ENCODE measurements at regions not wholly inside any gene's neighbourhood (a gene's known extent, or its start where the extent isn't known, plus 50 kb on each side); places are given as distances from the start of the nearest gene placed in this dataset.

GRCh38 chr18:64270608-64271007, 121.7 kb upstream of the LINC00305 start:
- H3K4me3 Mint-ChIP-seq, result no peak overlapping the region
- no peaks in the 10 kb centered on the region for H3K36me3 Mint-ChIP-seq (ENCODE audit: low read depth)
- no peak overlapping the region for H3K27ac Mint-ChIP-seq
- DNase-seq (ENCODE audit: low spot score), result no peak
- H3K4me1 Mint-ChIP-seq (ENCODE audit: low read depth), result no peaks in the 10 kb centered on the region
- no peaks in the 10 kb centered on the region for H3K27me3 Mint-ChIP-seq (ENCODE audit: low read depth)
- peaks cover 4% of the 10 kb centered on the region for H3K9me3 Mint-ChIP-seq

GRCh38 chr18:64270121-64270520, 121.2 kb upstream of the LINC00305 start:
- H3K4me3 Mint-ChIP-seq, result no peak overlapping the region
- no peaks in the 10 kb centered on the region for H3K36me3 Mint-ChIP-seq (ENCODE audit: low read depth)
- no peak for DNase-seq (ENCODE audit: low spot score)
- no peak overlapping the region for H3K27ac Mint-ChIP-seq
- H3K9me3 Mint-ChIP-seq, result peaks cover under 1% of the 10 kb centered on the region
- no peaks in the 10 kb centered on the region for H3K4me1 Mint-ChIP-seq (ENCODE audit: low read depth)
- H3K27me3 Mint-ChIP-seq (ENCODE audit: low read depth), result no peaks in the 10 kb centered on the region

- Mint-ChIP-seq H3K4me1 (ENCODE audit: low read depth) (no peaks in the 10 kb centered on the region), H3K9me3 (no peaks in the 10 kb centered on the region), H3K4me3 (no peak overlapping the region), H3K27me3 (ENCODE audit: low read depth) (no peaks in the 10 kb centered on the region), H3K36me3 (ENCODE audit: low read depth) (no peaks in the 10 kb centered on the region), H3K27ac (no peak overlapping the region)
- DNase-seq (ENCODE audit: low spot score), result no peak
These were observed 115.3 kb upstream of the LINC00305 start for GRCh38 chr18:64264171-64264570.

- Mint-ChIP-seq H3K27ac (no peak overlapping the region), H3K27me3 (ENCODE audit: low read depth) (no peaks in the 10 kb centered on the region), H3K4me1 (ENCODE audit: low read depth) (no peaks in the 10 kb centered on the region), H3K9me3 (no peaks in the 10 kb centered on the region), H3K36me3 (ENCODE audit: low read depth) (no peaks in the 10 kb centered on the region), H3K4me3 (no peak overlapping the region)
- DNase-seq (ENCODE audit: low spot score), result no peak
These were observed 111.9 kb upstream of the LINC00305 start for GRCh38 chr18:64260810-64261209.

GRCh38 chr18:64259871-64260270, 111.0 kb upstream of the LINC00305 start:
- Mint-ChIP-seq H3K9me3 (no peaks in the 10 kb centered on the region), H3K4me1 (ENCODE audit: low read depth) (no peaks in the 10 kb centered on the region), H3K36me3 (ENCODE audit: low read depth) (no peaks in the 10 kb centered on the region), H3K27ac (no peak overlapping the region), H3K4me3 (no peak overlapping the region), H3K27me3 (ENCODE audit: low read depth) (no peaks in the 10 kb centered on the region)
- DNase-seq (ENCODE audit: low spot score), result no peak

DNA sequence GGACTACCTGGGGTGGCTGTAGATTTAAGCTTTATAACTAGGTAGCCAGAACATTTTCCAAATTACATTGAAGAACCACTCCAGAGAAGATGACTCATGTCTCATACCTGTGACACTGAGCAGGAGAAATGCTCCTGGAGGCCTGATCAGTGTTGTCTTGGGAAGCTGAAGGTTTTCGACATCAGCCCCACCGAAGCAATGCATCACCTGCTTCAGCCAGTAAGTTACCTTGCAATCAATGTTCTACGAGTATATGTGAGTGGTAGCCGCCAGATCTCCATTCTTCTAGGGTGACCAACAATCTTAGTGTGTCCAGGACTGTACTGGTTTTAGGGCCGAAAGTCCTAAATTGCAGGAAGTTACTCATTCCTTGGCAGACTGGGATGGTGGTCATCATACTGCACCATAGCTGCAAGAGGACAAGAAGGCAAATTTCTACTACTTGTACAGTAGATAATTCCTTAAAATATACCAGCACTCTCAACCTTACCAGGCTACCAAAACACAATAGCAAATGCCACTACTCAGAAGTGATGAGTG, 109.3 kb upstream of the LINC00305 start:
- Mint-ChIP-seq H3K9me3 (no peaks in the 10 kb centered on the region), H3K4me3 (no peak overlapping the region), H3K27ac (no peak overlapping the region), H3K4me1 (ENCODE audit: low read depth) (no peaks in the 10 kb centered on the region), H3K27me3 (ENCODE audit: low read depth) (no peaks in the 10 kb centered on the region), H3K36me3 (ENCODE audit: low read depth) (no peaks in the 10 kb centered on the region)
- DNase-seq (ENCODE audit: low spot score), result no peak

- Mint-ChIP-seq H3K9me3 (no peaks in the 10 kb centered on the region), H3K4me1 (ENCODE audit: low read depth) (no peaks in the 10 kb centered on the region), H3K36me3 (ENCODE audit: low read depth) (no peaks in the 10 kb centered on the region), H3K4me3 (no peak overlapping the region), H3K27me3 (ENCODE audit: low read depth) (no peaks in the 10 kb centered on the region), H3K27ac (no peak overlapping the region)
- no peak for DNase-seq (ENCODE audit: low spot score)
These were observed 105.7 kb upstream of the LINC00305 start for GRCh38 chr18:64254399-64255093.

GRCh38 chr18:64253873-64254272, 105.0 kb upstream of the LINC00305 start:
- H3K27me3 Mint-ChIP-seq (ENCODE audit: low read depth), result no peaks in the 10 kb centered on the region
- H3K4me3 Mint-ChIP-seq, result no peak overlapping the region
- no peaks in the 10 kb centered on the region for H3K36me3 Mint-ChIP-seq (ENCODE audit: low read depth)
- DNase-seq (ENCODE audit: low spot score), result no peak
- H3K9me3 Mint-ChIP-seq, result no peaks in the 10 kb centered on the region
- H3K4me1 Mint-ChIP-seq (ENCODE audit: low read depth), result no peaks in the 10 kb centered on the region
- no peak overlapping the region for H3K27ac Mint-ChIP-seq

- no peak overlapping the region for H3K27ac Mint-ChIP-seq
- H3K27me3 Mint-ChIP-seq (ENCODE audit: low read depth), result no peaks in the 10 kb centered on the region
- no peaks in the 10 kb centered on the region for H3K36me3 Mint-ChIP-seq (ENCODE audit: low read depth)
- H3K4me3 Mint-ChIP-seq, result no peak overlapping the region
- H3K4me1 Mint-ChIP-seq (ENCODE audit: low read depth), result no peaks in the 10 kb centered on the region
- no peaks in the 10 kb centered on the region for H3K9me3 Mint-ChIP-seq
- no peak for DNase-seq (ENCODE audit: low spot score)
These were observed 104.3 kb upstream of the LINC00305 start for GRCh38 chr18:64253222-64253621.

DNA sequence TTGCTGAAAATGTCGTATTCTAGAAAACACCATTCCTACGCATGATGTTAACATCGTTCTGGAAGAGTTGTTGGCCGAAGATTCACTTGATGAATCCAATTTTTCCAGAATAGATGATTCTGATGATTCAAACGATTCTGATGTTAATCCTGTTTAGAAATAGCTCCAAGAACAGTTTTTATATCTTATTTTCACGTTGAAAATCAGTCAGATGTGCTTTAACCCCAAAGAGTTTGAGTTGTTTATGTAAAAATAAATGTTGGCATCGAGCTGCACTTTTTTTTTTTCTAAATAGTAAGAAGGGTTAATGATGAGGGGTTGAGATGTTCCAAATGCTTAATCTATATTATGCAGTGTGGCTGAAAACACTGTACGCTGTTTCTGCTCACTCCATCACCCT, 99.9 kb upstream of the LINC00305 start:
- Mint-ChIP-seq H3K4me1 (ENCODE audit: low read depth) (no peaks in the 10 kb centered on the region), H3K9me3 (no peaks in the 10 kb centered on the region), H3K27ac (no peak overlapping the region), H3K27me3 (ENCODE audit: low read depth) (no peaks in the 10 kb centered on the region), H3K36me3 (ENCODE audit: low read depth) (no peaks in the 10 kb centered on the region), H3K4me3 (no peak overlapping the region)
- no peak for DNase-seq (ENCODE audit: low spot score)

DNA sequence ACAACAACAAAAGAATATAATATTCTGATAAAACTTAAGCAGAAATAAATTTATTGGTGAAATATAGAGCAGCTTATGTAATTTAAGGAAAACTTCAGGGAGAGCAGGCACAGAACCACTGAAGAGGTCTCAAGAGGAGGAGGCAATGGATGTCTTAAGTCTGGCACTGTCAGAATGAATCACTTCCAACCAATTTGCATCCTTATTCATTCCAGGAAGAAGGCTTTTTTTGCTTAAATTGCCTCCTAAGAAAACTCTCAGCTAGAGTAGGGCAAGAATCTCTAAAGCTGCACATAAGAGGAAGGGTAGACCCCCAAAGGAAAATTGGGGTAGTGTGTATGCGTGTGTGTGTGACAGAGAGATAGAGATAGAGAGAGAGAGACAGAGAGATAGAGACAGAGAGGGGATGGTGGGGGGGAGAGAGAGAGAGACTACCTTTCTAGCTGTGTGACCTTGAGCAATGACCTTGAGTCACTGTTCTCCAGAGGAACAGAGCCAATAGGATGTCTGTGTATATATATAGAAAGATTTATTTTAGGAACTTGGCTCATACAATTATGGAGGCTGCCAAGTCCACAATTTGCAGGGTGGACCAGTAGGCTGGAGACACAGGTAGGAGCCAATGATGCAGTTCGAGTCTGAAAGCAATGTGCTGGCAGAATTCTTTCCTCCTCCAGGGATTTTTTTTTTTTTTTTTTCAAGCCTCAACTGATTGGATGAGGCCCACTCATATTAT, 96.4 kb upstream of the LINC00305 start:
- H3K9me3 Mint-ChIP-seq, result no peaks in the 10 kb centered on the region
- no peak for DNase-seq (ENCODE audit: low spot score)
- no peak overlapping the region for H3K4me3 Mint-ChIP-seq
- no peaks in the 10 kb centered on the region for H3K36me3 Mint-ChIP-seq (ENCODE audit: low read depth)
- no peaks in the 10 kb centered on the region for H3K27me3 Mint-ChIP-seq (ENCODE audit: low read depth)
- H3K27ac Mint-ChIP-seq, result no peak overlapping the region
- H3K4me1 Mint-ChIP-seq (ENCODE audit: low read depth), result no peaks in the 10 kb centered on the region

- Mint-ChIP-seq H3K36me3 (ENCODE audit: low read depth) (no peaks in the 10 kb centered on the region), H3K4me3 (no peak overlapping the region), H3K27ac (no peak overlapping the region), H3K27me3 (ENCODE audit: low read depth) (no peaks in the 10 kb centered on the region), H3K9me3 (no peaks in the 10 kb centered on the region), H3K4me1 (ENCODE audit: low read depth) (no peaks in the 10 kb centered on the region)
- no peak for DNase-seq (ENCODE audit: low spot score)
These were observed 95.7 kb upstream of the LINC00305 start for GRCh38 chr18:64244571-64244970.

DNA sequence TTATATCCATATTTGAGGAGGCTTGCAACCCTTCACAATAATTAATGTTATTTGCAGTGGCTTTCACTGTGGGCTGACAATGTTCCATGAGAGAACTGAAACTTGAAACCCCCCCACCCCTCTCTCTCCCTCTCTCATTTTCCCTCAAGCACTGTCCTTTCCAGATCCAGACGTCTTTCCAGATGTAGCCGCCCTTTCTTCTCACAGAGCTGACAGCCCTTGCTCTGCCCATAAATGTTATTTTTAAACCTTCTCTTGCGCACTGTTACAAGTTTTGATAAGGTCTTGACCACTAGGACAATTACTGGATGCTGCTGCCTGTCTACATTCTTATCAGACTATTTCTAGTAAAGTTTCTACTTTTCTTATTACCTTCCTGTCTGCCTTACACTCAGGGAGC, 91.4 kb upstream of the LINC00305 start:
- Mint-ChIP-seq H3K4me3 (no peak overlapping the region), H3K27ac (no peak overlapping the region), H3K36me3 (ENCODE audit: low read depth) (no peaks in the 10 kb centered on the region), H3K9me3 (no peaks in the 10 kb centered on the region), H3K27me3 (ENCODE audit: low read depth) (no peaks in the 10 kb centered on the region), H3K4me1 (ENCODE audit: low read depth) (no peaks in the 10 kb centered on the region)
- DNase-seq (ENCODE audit: low spot score), result no peak

- no peaks in the 10 kb centered on the region for H3K36me3 Mint-ChIP-seq (ENCODE audit: low read depth)
- H3K27me3 Mint-ChIP-seq (ENCODE audit: low read depth), result no peaks in the 10 kb centered on the region
- no peak overlapping the region for H3K27ac Mint-ChIP-seq
- no peaks in the 10 kb centered on the region for H3K4me1 Mint-ChIP-seq (ENCODE audit: low read depth)
- no peak overlapping the region for H3K4me3 Mint-ChIP-seq
- DNase-seq (ENCODE audit: low spot score), result no peak
- H3K9me3 Mint-ChIP-seq, result no peaks in the 10 kb centered on the region
These were observed 89.2 kb upstream of the LINC00305 start for GRCh38 chr18:64238076-64238475.

Data from T-helper 2 cell treated with Interferon-gamma antibody and Interleukin-4, amounts not matched to agents 5 μg/mL and 100 μg/mL, for 36 hours (primary cell).